Right ventricle myocardium superior (tissue), 1 donor: ENCODE measurements at regions not wholly inside any gene's neighbourhood (a gene's known extent, or its start where the extent isn't known, plus 50 kb on each side); places are given as distances from the start of the nearest gene placed in this dataset.

ENCODE experiments used
- ATAC-seq: fragments of 200-7000 bp; cut with Tn5 transposase; one replicate; pipeline ENCODE4 v1.9.1; 2020; ENCODE audit warnings: mild to moderate bottlenecking; ENCODE audit not compliant: poor library complexity
- DNase-seq: peaks from one replicate; pipeline ENCODE4 v3.0.0-alpha.2; 2020
- intact Hi-C: fragments of 100-400 bp; cut with DNase I; formaldehyde crosslinking; loops from one replicate; pipeline ENCODE4 v1.11.2; 2022
- donor health status: DM: no; HTN: yes; CAD: no; lungs with severe emphysema.

GRCh38 chr3:36305929-36306520 is 74.3 kb upstream of the STAC start:
- intact Hi-C loops = no loop called here
- ATAC-seq (no peak), DNase-seq (no peak)

- ATAC-seq (no peak), DNase-seq (no peak)
- intact Hi-C loops = no loop called here
These were observed 71.2 kb upstream of the STAC start for GRCh38 chr3:36309092-36309491.

- intact Hi-C loops = loop anchor here (10.0 kb wide), 1 partner anchor 208 kb away; no protein-coding TSS in a partner anchor
- DNase-seq = no peak
- no peak for ATAC-seq
These were observed 68.0 kb upstream of the STAC start for GRCh38 chr3:36312351-36312750.

DNA sequence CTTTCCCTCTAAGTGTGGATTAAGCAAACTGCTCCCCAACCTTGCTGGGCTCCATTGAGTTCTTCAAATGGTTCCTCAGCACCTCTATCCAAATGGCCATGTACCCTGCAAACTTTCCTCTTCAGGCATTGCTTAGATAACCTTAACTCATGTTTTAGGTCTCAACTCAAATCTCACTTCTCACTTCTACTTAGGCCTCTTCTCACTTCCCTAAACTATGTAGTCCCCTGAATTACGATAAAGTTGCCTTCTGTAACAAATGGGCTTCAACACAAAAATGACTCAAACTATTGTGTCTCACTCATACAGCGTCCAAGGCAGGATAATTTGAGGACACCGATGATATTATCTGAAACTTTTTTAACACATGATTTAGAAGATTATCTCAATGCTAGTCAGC is 62.4 kb upstream of the STAC start:
- ATAC-seq (no peak), DNase-seq (no peak)
- intact Hi-C loops = loop anchor here (10.0 kb wide), 1 partner anchor 213 kb away; no protein-coding TSS in a partner anchor

GRCh38 chr3:36318621-36319200 is 61.6 kb upstream of the STAC start:
- DNase-seq (no peak), ATAC-seq (no peak)
- intact Hi-C loops = loop anchor here (10.0 kb wide), 1 partner anchor 214 kb away; no protein-coding TSS in a partner anchor

DNA sequence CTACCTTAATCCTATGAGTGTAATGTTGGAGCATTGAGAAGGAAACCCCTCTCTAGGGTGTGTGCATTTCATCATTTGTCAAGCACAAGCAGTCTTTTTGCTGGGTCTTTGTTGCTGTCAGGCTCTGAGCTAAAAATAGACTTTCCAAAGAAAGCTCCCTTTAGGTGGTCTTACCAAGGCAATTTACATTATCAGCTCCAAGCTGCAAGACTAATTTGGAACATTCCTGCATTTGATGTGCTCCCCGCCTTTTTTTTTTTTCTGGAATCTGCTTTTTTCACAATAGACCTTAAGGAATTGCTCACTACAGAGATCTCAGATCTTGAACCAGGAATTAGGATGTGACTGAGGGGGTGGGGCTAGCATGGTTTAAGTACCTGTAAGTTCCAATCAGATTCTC is 60.6 kb upstream of the STAC start:
- intact Hi-C loops = loop anchor here (10.0 kb wide), 1 partner anchor 215 kb away; no protein-coding TSS in a partner anchor
- DNase-seq (no peak), ATAC-seq (no peak)
